Endothelial cell of umbilical vein (primary cell): ENCODE measurements at regions not wholly inside any gene's neighbourhood (a gene's known extent, or its start where the extent isn't known, plus 50 kb on each side); places are given as distances from the start of the nearest gene placed in this dataset.

ENCODE experiments used
- BruUV-seq: library from RNA; stranded (reverse); fragments of 400-500 nt; replicated peaks from 2 replicates; lab custom pipeline; 2021; lab: Mats Ljungman, UMichigan
- CTCF ChIA-PET: fragments of 300-600, 350-600 bp; sonication (Branson Sonifier 250); formaldehyde crosslinking; loops from one replicate; lab custom pipeline; 2021; ENCODE audit warnings: antibody characterized with exemption, inconsistent platforms; lab: Charles Lee
- POLR2A ChIA-PET: fragments of 300-600, 350-600 bp; sonication (Branson Sonifier 250); formaldehyde crosslinking; loops from one replicate; lab custom pipeline; 2021; ENCODE audit warnings: antibody characterized with exemption, inconsistent platforms; lab: Charles Lee
- DNase-seq: peaks from one replicate; pipeline ENCODE4 v3.0.0-alpha.2; 2011; ENCODE audit warnings: low read depth, low spot score
- FAIRE-seq: peaks from 2 replicates; lab custom pipeline; 2011; peaks lifted over from hg19 to GRCh38; lab: Jason Lieb, UNC
- H2AFZ ChIP-seq: 2 replicates; pipeline ENCODE4 v1.6.0; 2012; ENCODE audit warnings: low read depth, low read length, control low read depth, inconsistent platforms
- H3K27ac ChIP-seq: 2 replicates; pipeline ENCODE4 v1.5.1; 2011; ENCODE audit warnings: low read depth, mild to moderate bottlenecking, control low read depth, low read length, moderate library complexity; ENCODE audit not compliant: insufficient read depth
- H3K27me3 ChIP-seq, 2 experiments: 2 replicates each; pipeline versions ENCODE4 v1.6.0 to v1.6.1; 2011; ENCODE audit warnings: low read length in 2 of 2, mixed read lengths in 1 of 2; ENCODE audit not compliant: control insufficient read depth in 2 of 2, insufficient read depth in 2 of 2
- H3K36me3 ChIP-seq, 2 experiments: 2 replicates in 1 of 2; 3 replicates in 1 of 2; pipeline ENCODE4 v1.5.1; 2011; ENCODE audit warnings: low read length in 2 of 2, mild to moderate bottlenecking in 1 of 2, moderate library complexity in 1 of 2; ENCODE audit not compliant: control insufficient read depth in 2 of 2, insufficient read depth in 2 of 2; ENCODE audit errors: extremely low read depth in 1 of 2
- H3K4me1 ChIP-seq: 3 replicates; pipeline ENCODE4 v1.5.1; 2011; ENCODE audit warnings: mild to moderate bottlenecking, low read length; ENCODE audit not compliant: control insufficient read depth, insufficient read depth; ENCODE audit errors: extremely low read depth
- H3K4me2 ChIP-seq: 2 replicates; pipeline ENCODE4 v1.6.1; 2011; ENCODE audit warnings: low read length, control low read depth, mixed read lengths; ENCODE audit not compliant: insufficient read depth
- H3K4me3 ChIP-seq, 3 experiments: fragments of 200-600 bp in 1 of 3; sonication (generic), shearing (Covaris generic) in 1 of 3; replicated peaks in 1 of 3; 2 replicates each; pipeline ENCODE4 v1.5.1; 2011 to 2016; ENCODE audit warnings: control low read depth in 3 of 3, low read length in 3 of 3, mild to moderate bottlenecking in 2 of 3, inconsistent platforms in 1 of 3, low read depth in 1 of 3, moderate library complexity in 1 of 3; ENCODE audit not compliant: insufficient read depth in 1 of 3
- H3K79me2 ChIP-seq: 2 replicates; pipeline ENCODE4 v1.6.0; 2012; ENCODE audit warnings: low read length, inconsistent platforms; ENCODE audit not compliant: control insufficient read depth, insufficient read depth
- H3K9ac ChIP-seq: replicated peaks from 2 replicates; pipeline ENCODE3; 2011; ENCODE audit warnings: low read length, control low read depth; ENCODE audit not compliant: insufficient read depth; ENCODE audit errors: extremely low read depth
- H3K9me1 ChIP-seq: replicated peaks from 3 replicates; pipeline ENCODE4 v1.6.0; 2011; ENCODE audit warnings: mild to moderate bottlenecking, low read length; ENCODE audit not compliant: control insufficient read depth, insufficient read depth; ENCODE audit errors: extremely low read depth
- H3K9me3 ChIP-seq: replicated peaks from 2 replicates; pipeline ENCODE4 v1.5.1; 2012; ENCODE audit warnings: low read length, inconsistent platforms; ENCODE audit not compliant: control insufficient read depth, insufficient read depth
- H4K20me1 ChIP-seq: replicated peaks from 2 replicates; pipeline ENCODE3; 2011; ENCODE audit warnings: mild to moderate bottlenecking, low read length; ENCODE audit not compliant: control insufficient read depth, insufficient read depth; ENCODE audit errors: extremely low read depth
- EZH2 ChIP-seq: IDR thresholded peaks from 2 replicates; pipeline ENCODE4 v1.6.1; 2012; ENCODE audit warnings: borderline replicate concordance, low read depth, mild to moderate bottlenecking, moderate library complexity, low read length, inconsistent platforms; ENCODE audit not compliant: severe bottlenecking
- FOS ChIP-seq: IDR thresholded peaks from 2 replicates; pipeline ENCODE4 v1.6.1; 2011; ENCODE audit warnings: mild to moderate bottlenecking, low read length, moderate library complexity, borderline replicate concordance; ENCODE audit not compliant: insufficient read depth
- GATA2 ChIP-seq: IDR thresholded peaks from 2 replicates; pipeline ENCODE4 v1.7.0; 2011; ENCODE audit warnings: low read depth, mild to moderate bottlenecking, moderate library complexity, mixed read lengths, low read length; ENCODE audit not compliant: insufficient read length, insufficient read depth
- JUN ChIP-seq: IDR thresholded peaks from 2 replicates; pipeline ENCODE4 v1.6.1; 2011; ENCODE audit warnings: borderline replicate concordance, low read depth; ENCODE audit not compliant: insufficient read length, insufficient read depth
- MYC ChIP-seq: IDR thresholded peaks from one replicate; pipeline ENCODE4 v1.6.1; 2011; ENCODE audit warnings: mild to moderate bottlenecking, low read depth, low read length
- POLR2AphosphoS5 ChIP-seq: IDR thresholded peaks from 2 replicates; pipeline ENCODE4 v1.6.1; 2012; ENCODE audit warnings: low read depth, mild to moderate bottlenecking, control low read depth, low read length, moderate library complexity; ENCODE audit not compliant: insufficient read depth
- dilution Hi-C: fragments of 300-500 bp; cut with MboI; formaldehyde crosslinking; loops from one replicate; pipeline ENCODE4 v1.15.0; 2019; ENCODE audit warnings: low sequenced_read_pairs; ENCODE audit not compliant: extremely low pct_ligation_motif_present
- intact Hi-C: fragments of 100-400 bp; cut with micrococcal nuclease; formaldehyde crosslinking; loops from one replicate; pipeline ENCODE4 v1.10.0; 2022
- TF ChIP-seq, protein P1 (sequence below): IDR thresholded peaks from 2 replicates; pipeline ENCODE4 v1.6.1; 2011; ENCODE audit not compliant: insufficient read depth, insufficient read length
- TF ChIP-seq, protein P2 (sequence below), 2 donors: IDR thresholded peaks; 1 replicate in 1 of 2; 2 replicates in 1 of 2; pipeline ENCODE4 v1.5.1; 2011; ENCODE audit warnings: low read length in 2 of 2, mild to moderate bottlenecking in 2 of 2, moderate library complexity in 2 of 2, control low read depth in 1 of 2, inconsistent platforms in 1 of 2, low read depth in 1 of 2; ENCODE audit not compliant: insufficient read depth in 1 of 2; ENCODE audit errors: extremely low read depth in 1 of 2

DNA sequence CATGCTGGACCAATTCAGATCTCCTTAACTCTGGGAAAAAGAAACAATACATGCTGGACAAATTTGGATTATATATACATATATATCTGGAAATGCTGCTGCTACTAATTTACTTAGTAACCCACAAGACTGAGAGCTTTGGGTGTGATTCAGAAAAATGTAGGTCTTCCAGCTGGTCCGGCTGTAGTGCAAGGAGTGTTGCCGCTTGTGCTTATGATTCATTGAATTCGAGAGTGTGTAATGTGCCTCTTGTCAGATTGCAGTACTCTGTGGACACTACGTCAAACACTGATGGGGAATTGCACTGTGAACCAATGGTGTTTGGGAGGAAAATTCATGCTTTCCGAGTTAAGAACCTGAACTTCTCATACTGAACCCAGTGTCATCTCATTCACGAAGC is 1155.5 kb downstream of the EPHA7 start:
- no peak overlapping the region for H3K27ac ChIP-seq
- no peak for DNase-seq
- dilution Hi-C loops, result no loop called here
- no peak overlapping the region for H2AFZ ChIP-seq
- ChIA-PET POLR2A (no interaction called here), CTCF (interaction anchor here (0.6 to 1.6 kb wide), 3 partner anchors 9 to 63 kb away, joined by 3 to 5 read pairs (median 4); no protein-coding TSS in a partner anchor)
- BruUV-seq, result no TSS peak
- no peak overlapping the region for H3K4me3 ChIP-seq
- intact Hi-C loops, result no loop called here
- H3K9me1 ChIP-seq, result no peaks in the 10 kb centered on the region
- H3K27me3 ChIP-seq, result no peaks in the 10 kb centered on the region
- H3K4me2 ChIP-seq, result no peak overlapping the region
- H3K4me1 ChIP-seq, result no peaks in the 10 kb centered on the region
- no peak overlapping the region for H3K9ac ChIP-seq
- no peaks in the 10 kb centered on the region for H3K36me3 ChIP-seq
- no peak for TF ChIP-seq FOS
- TF ChIP-seq, protein P1, sequence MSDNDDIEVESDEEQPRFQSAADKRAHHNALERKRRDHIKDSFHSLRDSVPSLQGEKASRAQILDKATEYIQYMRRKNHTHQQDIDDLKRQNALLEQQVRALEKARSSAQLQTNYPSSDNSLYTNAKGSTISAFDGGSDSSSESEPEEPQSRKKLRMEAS, result no peak
- TF ChIP-seq EZH2, result no peak
- TF ChIP-seq GATA2, result no peak
- no peak for TF ChIP-seq POLR2AphosphoS5
- TF ChIP-seq JUN, result no peak
- TF ChIP-seq MYC, result no peak
- H3K9me3 ChIP-seq, result no peaks in the 10 kb centered on the region
- no peak for FAIRE-seq
- no peaks in the 10 kb centered on the region for H3K79me2 ChIP-seq
- no peaks in the 10 kb centered on the region for H4K20me1 ChIP-seq

DNA sequence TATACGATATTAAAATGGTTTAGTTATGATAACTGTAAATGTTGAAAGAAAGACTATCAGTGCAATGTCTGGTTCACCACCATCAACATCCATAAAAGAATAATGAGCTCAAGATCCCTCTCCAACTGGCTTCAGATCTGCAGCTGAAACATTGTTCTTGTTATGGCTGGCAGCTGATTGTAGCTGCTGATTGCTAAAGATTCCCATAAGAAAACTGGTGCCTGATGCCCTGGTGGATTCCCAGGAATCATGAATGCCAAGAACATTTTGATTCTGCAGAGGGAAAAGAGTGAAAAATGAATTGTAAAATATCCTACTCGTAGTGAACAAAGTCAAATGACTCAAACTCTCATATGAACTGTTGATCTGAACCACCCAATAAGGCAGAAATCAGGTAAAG is 1160.2 kb downstream of the EPHA7 start:
- no peaks in the 10 kb centered on the region for H3K9me1 ChIP-seq
- no peaks in the 10 kb centered on the region for H3K4me1 ChIP-seq
- ChIA-PET CTCF (interaction anchor here (0.9 to 1.2 kb wide), 2 partner anchors 16 to 70 kb away, joined by 3 read pairs; no protein-coding TSS in a partner anchor), POLR2A (no interaction called here)
- FAIRE-seq, result no peak
- no peak overlapping the region for H3K9ac ChIP-seq
- H3K36me3 ChIP-seq, result no peaks in the 10 kb centered on the region
- H3K4me3 ChIP-seq, result no peak overlapping the region
- no TSS peak for BruUV-seq
- H3K79me2 ChIP-seq, result no peaks in the 10 kb centered on the region
- intact Hi-C loops, result no loop called here
- no peak overlapping the region for H2AFZ ChIP-seq
- H3K4me2 ChIP-seq, result no peak overlapping the region
- H3K9me3 ChIP-seq, result no peaks in the 10 kb centered on the region
- DNase-seq, result no peak
- H4K20me1 ChIP-seq, result no peaks in the 10 kb centered on the region
- dilution Hi-C loops, result no loop called here
- H3K27ac ChIP-seq, result no peak overlapping the region
- TF ChIP-seq MYC (no peak), POLR2AphosphoS5 (no peak), JUN (no peak)
- TF ChIP-seq, protein P1, result no peak
- TF ChIP-seq, protein P2, sequence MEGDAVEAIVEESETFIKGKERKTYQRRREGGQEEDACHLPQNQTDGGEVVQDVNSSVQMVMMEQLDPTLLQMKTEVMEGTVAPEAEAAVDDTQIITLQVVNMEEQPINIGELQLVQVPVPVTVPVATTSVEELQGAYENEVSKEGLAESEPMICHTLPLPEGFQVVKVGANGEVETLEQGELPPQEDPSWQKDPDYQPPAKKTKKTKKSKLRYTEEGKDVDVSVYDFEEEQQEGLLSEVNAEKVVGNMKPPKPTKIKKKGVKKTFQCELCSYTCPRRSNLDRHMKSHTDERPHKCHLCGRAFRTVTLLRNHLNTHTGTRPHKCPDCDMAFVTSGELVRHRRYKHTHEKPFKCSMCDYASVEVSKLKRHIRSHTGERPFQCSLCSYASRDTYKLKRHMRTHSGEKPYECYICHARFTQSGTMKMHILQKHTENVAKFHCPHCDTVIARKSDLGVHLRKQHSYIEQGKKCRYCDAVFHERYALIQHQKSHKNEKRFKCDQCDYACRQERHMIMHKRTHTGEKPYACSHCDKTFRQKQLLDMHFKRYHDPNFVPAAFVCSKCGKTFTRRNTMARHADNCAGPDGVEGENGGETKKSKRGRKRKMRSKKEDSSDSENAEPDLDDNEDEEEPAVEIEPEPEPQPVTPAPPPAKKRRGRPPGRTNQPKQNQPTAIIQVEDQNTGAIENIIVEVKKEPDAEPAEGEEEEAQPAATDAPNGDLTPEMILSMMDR (IDR thresholded peaks at IDR 0.05; ENCODE audit: extremely low read depth in 1 of 2, insufficient read depth in 1 of 2, low read depth in 1 of 2, low read length in 2 of 2), result no peak
- H3K27me3 ChIP-seq, result no peaks in the 10 kb centered on the region
